HG02852 (cell line): ENCODE measurements at regions not wholly inside any gene's neighbourhood (a gene's known extent, or its start where the extent isn't known, plus 50 kb on each side); places are given as distances from the start of the nearest gene placed in this dataset.

Experiments
- ATAC-seq: cut with Tn5 transposase; IDR thresholded peaks from one replicate; pipeline ENCODE4 v1.9.1; 2021; ENCODE audit warnings: mild to moderate bottlenecking, moderate library complexity; ENCODE audit not compliant: unreplicated experiment

DNA sequence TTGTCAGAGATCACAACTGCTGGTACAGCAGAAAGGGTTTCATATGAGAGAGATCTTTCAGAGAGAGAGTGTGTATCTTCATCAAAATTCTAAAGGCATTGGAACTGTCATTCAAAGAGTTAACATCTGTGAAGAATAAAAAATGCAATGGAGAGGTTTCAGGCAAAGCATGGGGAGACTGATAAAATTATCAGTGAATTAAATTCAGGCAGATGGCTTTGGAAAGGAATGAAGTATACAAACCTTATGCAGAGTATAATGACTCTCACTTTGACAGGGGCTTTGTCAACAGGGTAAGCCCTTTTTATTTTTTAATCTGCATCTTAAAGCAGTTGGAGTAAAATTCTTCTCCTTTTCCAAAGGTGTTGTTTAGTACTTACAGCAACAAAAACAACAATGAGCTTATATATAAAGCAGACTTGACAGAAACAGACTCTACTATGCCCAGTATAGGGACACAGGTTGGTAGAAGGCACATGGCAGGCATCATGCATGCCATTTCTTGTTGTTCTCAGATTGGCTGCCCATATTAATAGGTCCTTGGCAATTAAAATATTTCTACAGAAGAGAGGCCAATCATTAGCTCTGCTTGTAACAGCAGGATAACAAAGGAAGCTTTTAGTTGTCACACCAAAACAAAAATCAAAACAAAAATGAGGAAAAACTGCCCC, 54.9 kb upstream of the NXPH1 start:
- no peak for ATAC-seq

DNA sequence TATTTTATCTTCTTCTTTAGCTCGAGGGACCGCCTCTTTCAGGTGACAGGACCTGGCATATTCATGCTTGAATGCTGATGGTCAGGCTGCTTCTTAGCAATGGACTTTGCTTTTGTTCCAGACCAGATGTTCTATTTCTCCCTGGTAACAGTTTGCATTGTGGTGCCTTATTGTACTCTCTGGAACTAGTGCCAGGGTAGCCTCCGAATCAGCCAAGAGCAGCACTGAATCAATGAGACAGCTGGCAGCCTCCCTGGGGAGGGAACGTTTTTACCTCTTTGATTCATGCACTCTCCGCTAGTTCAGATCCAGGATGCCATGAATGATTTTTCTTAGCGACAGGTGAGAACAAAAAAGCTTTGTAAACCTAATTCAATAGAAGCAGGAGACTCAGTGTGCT, 54.1 kb upstream of the NXPH1 start:
- no peak for ATAC-seq

DNA sequence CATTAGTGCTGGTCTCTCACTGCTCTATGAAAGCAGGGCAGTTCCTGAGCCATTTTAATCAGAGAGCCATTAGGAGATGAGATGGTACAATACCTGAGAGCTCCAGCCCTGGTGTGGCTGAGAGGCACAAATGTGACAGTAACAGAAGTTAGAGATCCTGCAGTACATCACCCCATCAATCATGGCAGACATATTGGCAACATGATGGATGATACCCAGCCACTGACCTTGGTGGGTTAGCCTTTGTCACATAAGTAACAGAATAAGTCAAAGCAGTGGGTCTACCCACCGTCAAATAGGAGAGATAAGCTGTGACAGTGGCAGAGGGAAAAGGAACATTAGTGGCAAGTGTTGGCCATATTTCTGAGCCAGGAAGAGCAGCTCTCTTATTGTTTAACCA, 53.3 kb upstream of the NXPH1 start:
- ATAC-seq: no peak

DNA sequence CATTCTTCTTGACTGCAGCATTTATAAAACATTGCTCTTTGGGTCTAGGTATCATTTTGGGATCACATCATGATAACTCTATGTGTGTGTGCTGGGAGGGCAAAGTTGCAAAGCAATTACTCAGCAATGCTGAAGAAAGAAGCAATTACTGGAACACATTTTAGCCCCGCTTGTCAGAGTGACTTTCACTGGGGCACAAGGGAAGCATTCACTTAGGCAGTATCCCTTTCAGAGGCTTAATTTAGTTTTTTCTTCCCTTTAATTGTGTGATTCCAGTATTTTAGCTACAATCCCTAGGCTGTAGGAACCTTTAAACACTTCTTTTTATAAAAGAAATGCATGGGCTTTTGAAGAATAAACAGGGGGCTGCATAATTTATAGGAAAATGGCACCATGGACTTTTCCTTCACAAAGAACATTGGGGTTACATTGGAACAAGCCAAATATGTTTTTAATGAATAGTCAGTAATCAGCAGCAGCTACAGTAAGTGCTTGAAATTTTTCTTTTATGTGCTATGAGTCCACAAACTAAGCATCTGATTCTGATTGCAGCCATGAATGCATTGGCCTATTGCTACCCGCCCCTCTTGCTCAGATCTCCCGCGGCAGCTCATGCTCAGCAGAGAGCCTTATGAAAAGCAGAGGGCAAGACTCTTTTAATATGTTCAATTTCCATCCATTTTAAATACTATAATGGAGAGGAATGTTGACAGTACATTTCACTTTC, 51.2 kb upstream of the NXPH1 start:
- ATAC-seq: no peak
